ENCODE measurements at regions not wholly inside any gene's neighbourhood (a gene's known extent, or its start where the extent isn't known, plus 50 kb on each side); places are given as distances from the start of the nearest gene placed in this dataset.
"Not testable (repeated sequence)": the region's sequence is repeated elsewhere in the genome, so short reads cannot be mapped to it uniquely, and the experiment has no call there.

DNA sequence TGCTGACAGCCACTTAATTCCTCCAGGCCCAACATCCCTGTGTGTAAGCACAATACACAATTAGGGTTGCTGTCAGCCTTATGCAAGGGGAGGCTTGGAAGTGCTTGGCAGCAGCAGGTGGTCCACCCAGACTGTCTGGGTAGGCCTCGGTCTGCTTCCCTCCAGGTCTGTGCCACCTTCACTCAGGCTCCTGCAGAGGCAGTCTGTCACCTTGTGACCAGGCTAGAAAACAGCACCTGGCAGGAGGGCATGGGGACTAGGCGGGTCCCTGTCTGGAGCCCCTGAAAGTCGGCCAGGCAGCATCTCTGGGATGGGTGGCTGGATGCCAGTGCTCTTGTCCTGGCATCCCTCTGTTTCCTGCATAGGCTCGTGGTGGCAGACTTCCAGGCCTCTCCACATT, 578.1 kb downstream of the KCNJ18 start:
- no peak for TF ChIP-seq POLR2A (IDR thresholded peaks at IDR 0.05)
- TF ChIP-seq, protein P1, sequence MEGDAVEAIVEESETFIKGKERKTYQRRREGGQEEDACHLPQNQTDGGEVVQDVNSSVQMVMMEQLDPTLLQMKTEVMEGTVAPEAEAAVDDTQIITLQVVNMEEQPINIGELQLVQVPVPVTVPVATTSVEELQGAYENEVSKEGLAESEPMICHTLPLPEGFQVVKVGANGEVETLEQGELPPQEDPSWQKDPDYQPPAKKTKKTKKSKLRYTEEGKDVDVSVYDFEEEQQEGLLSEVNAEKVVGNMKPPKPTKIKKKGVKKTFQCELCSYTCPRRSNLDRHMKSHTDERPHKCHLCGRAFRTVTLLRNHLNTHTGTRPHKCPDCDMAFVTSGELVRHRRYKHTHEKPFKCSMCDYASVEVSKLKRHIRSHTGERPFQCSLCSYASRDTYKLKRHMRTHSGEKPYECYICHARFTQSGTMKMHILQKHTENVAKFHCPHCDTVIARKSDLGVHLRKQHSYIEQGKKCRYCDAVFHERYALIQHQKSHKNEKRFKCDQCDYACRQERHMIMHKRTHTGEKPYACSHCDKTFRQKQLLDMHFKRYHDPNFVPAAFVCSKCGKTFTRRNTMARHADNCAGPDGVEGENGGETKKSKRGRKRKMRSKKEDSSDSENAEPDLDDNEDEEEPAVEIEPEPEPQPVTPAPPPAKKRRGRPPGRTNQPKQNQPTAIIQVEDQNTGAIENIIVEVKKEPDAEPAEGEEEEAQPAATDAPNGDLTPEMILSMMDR (IDR thresholded peaks at IDR 0.05): no peak
- intact Hi-C loops (cut with DNase I): no loop called here
- 37 to 60% methylated on average over 1 to 3 of the region's 4 CpGs for WGBS, 2 donors
- Histone ChIP-seq H3K27me3 (no peaks in the 10 kb centered on the region), H3K4me3 (no peak overlapping the region), H3K9me3 (peaks cover 0 to 34% (median 0%) of the 10 kb centered on the region in 3 donors), H3K27ac (no peak overlapping the region), H3K4me1 (no peaks in the 10 kb centered on the region), H3K36me3 (no peaks in the 10 kb centered on the region)
- DNase-seq: no peak

- intact Hi-C loops (cut with DNase I); DNase-seq: not testable (repeated sequence)
- H3K9me3 ChIP-seq: peaks cover 0 to 29% (median 0%) of the 10 kb centered on the region in 3 donors
Observed at GRCh38 chr17:22270809-22271208, 578.5 kb downstream of the KCNJ18 start.

DNA sequence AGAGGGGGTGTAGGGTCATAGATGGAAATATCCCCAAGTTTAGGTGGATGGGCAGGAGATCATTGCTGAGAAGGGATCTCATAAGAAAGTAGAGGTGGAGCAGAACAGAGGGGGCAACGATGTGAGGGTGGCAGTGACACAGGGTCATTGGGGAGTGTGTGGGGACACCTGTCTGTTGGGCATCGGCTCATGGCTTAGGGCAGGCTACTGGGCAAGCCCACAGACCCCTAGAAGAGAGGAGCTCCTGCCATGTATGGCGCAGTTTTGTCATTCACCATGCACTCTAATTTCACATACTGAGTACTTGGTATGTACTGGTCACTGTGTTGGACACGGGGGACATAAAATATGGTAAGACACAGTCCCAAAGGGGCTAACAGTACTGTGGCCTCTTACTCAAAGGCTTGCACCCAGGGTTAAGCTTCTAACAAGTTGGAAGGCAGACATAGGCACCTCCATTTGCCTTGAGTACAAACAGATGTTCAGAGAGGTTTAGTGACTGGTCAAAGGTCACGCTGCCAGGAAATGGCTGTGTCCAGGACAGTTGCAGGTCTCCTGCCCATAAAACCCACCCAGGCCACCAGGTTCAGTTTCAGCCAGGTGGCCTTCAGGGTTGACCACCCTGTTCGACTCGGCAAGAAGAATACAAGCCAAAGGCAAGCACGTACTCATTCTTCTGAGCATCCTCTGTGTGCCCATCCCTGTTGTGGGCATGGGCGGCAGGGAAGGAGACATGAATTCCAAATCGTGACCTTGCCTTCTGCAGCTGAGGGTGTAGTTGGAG, 580.2 kb downstream of the KCNJ18 start:
- Histone ChIP-seq H3K27me3 (no peaks in the 10 kb centered on the region), H3K4me3 (no peak overlapping the region), H3K4me1 (no peaks in the 10 kb centered on the region), H3K9me3 (peaks cover 0 to 21% (median 0%) of the 10 kb centered on the region in 3 donors), H3K36me3 (no peaks in the 10 kb centered on the region), H3K27ac (no peak overlapping the region)
- TF ChIP-seq, protein P1 (IDR thresholded peaks at IDR 0.05): no peak
- no peak for TF ChIP-seq POLR2A (IDR thresholded peaks at IDR 0.05)
- intact Hi-C loops (cut with DNase I): no loop called here
- WGBS, 2 donors: 67 to 68% methylated on average over 8 to 10 of the region's 10 CpGs
- DNase-seq: no peak

More at GRCh38 chr17:22270809-22271208, 578.5 kb downstream of the KCNJ18 start:
- not testable (repeated sequence) for H3K36me3 ChIP-seq, H3K4me3 ChIP-seq, H3K4me1 ChIP-seq, H3K27ac ChIP-seq, H3K27me3 ChIP-seq
- WGBS, 2 donors: no CpG with 5 or more reads among the region's 1 CpG

- H3K4me3 ChIP-seq: no peak overlapping the region
- H3K27ac ChIP-seq: no peak overlapping the region
- DNase-seq: no peak
- no peaks in the 10 kb centered on the region for H3K4me1 ChIP-seq
- TF ChIP-seq POLR2A (IDR thresholded peaks at IDR 0.05): no peak
- TF ChIP-seq, protein P1 (IDR thresholded peaks at IDR 0.05): no peak
- peaks cover 0 to 23% (median 0%) of the 10 kb centered on the region in 3 donors for H3K9me3 ChIP-seq
- H3K36me3 ChIP-seq: no peaks in the 10 kb centered on the region
- H3K27me3 ChIP-seq: no peaks in the 10 kb centered on the region
- WGBS, 2 donors: 43% methylated on average over 1 of the region's 2 CpGs; no CpG with 5 or more reads in 1 of the 2 donors
- intact Hi-C loops (cut with DNase I): no loop called here
Observed at GRCh38 chr17:22273308-22273707, 581.0 kb downstream of the KCNJ18 start.

GRCh38 chr17:22277595-22277994, 585.3 kb downstream of the KCNJ18 start:
- no peaks in the 10 kb centered on the region for H3K36me3 ChIP-seq
- DNase-seq: no peak
- H3K4me1 ChIP-seq: no peaks in the 10 kb centered on the region
- H3K9me3 ChIP-seq: peaks cover 0 to 22% (median 0%) of the 10 kb centered on the region in 3 donors
- intact Hi-C loops (cut with DNase I): no loop called here
- no peak overlapping the region for H3K4me3 ChIP-seq
- no peak overlapping the region for H3K27ac ChIP-seq
- H3K27me3 ChIP-seq: no peaks in the 10 kb centered on the region
- TF ChIP-seq POLR2A (IDR thresholded peaks at IDR 0.05): no peak
- TF ChIP-seq, protein P1 (IDR thresholded peaks at IDR 0.05): no peak
- 25 to 57% methylated on average over 1 to 2 of the region's 3 CpGs for WGBS, 2 donors

Measured in esophagus squamous epithelium (tissue), 5 donors.